Sigmoid colon (tissue), 4 donors: ENCODE measurements at regions not wholly inside any gene's neighbourhood (a gene's known extent, or its start where the extent isn't known, plus 50 kb on each side); places are given as distances from the start of the nearest gene placed in this dataset.

Experiments
- EP300 ChIP-seq, 4 donors: sonication (generic); formaldehyde crosslinking; IDR thresholded peaks; one replicate each; pipeline ENCODE4 v1.6.1; 2017; ENCODE audit warnings: antibody characterized with exemption in 4 of 4
- POLR2A ChIP-seq, 2 donors: fragments of 450-650 bp; IDR thresholded peaks; one replicate each; pipeline ENCODE4 v1.6.1; 2016; ENCODE audit warnings: antibody characterized with exemption in 2 of 2, mild to moderate bottlenecking in 2 of 2, moderate library complexity in 2 of 2
- POLR2AphosphoS5 ChIP-seq, 4 donors: sonication (generic); formaldehyde crosslinking; IDR thresholded peaks; one replicate each; pipeline ENCODE4 v1.6.1; 2017; ENCODE audit warnings: antibody characterized with exemption in 4 of 4
- TF ChIP-seq, protein P1 (sequence below), 4 experiments: fragments of 450-650 bp in 3 of 4; fragments of 200-600 bp in 1 of 4; IDR thresholded peaks; one replicate each; pipeline ENCODE4 v1.5.1; 2016 to 2019; ENCODE audit warnings: antibody characterized with exemption in 4 of 4, mild to moderate bottlenecking in 3 of 4, moderate library complexity in 2 of 4

GRCh38 chr17:77901481-77901880 is 57.0 kb upstream of the TNRC6C start:
- TF ChIP-seq POLR2A (IDR thresholded peaks at IDR 0.05) (no peak), EP300 (IDR thresholded peaks at IDR 0.05) (no peak), POLR2AphosphoS5 (IDR thresholded peaks at IDR 0.05) (no peak)
- TF ChIP-seq, protein P1, sequence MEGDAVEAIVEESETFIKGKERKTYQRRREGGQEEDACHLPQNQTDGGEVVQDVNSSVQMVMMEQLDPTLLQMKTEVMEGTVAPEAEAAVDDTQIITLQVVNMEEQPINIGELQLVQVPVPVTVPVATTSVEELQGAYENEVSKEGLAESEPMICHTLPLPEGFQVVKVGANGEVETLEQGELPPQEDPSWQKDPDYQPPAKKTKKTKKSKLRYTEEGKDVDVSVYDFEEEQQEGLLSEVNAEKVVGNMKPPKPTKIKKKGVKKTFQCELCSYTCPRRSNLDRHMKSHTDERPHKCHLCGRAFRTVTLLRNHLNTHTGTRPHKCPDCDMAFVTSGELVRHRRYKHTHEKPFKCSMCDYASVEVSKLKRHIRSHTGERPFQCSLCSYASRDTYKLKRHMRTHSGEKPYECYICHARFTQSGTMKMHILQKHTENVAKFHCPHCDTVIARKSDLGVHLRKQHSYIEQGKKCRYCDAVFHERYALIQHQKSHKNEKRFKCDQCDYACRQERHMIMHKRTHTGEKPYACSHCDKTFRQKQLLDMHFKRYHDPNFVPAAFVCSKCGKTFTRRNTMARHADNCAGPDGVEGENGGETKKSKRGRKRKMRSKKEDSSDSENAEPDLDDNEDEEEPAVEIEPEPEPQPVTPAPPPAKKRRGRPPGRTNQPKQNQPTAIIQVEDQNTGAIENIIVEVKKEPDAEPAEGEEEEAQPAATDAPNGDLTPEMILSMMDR (IDR thresholded peaks at IDR 0.05): no peak
